Karpas-422 (cell line): ENCODE measurements at regions not wholly inside any gene's neighbourhood (a gene's known extent, or its start where the extent isn't known, plus 50 kb on each side); places are given as distances from the start of the nearest gene placed in this dataset.

Experiments used
- DNase-seq: peaks from one replicate; pipeline ENCODE4 v3.0.0-alpha.2; 2015
- H2AFZ ChIP-seq: fragments of 200-600 bp; sonication (generic); 2 replicates; pipeline ENCODE4 v1.6.1; 2014; ENCODE audit warnings: antibody characterized with exemption, low read length, mixed read lengths
- H3K27ac ChIP-seq: fragments of 200-600 bp; sonication (generic); 2 replicates; pipeline ENCODE4 v1.5.1; 2014; ENCODE audit warnings: mild to moderate bottlenecking, low read length, moderate library complexity
- H3K27me3 ChIP-seq: fragments of 200-600 bp; sonication (generic); 2 replicates; pipeline ENCODE4 v1.6.1; 2014; ENCODE audit warnings: low read length, mixed read lengths
- H3K36me3 ChIP-seq: fragments of 200-600 bp; sonication (generic); 2 replicates; pipeline ENCODE4 v1.6.1; 2014; ENCODE audit warnings: low read length, mixed read lengths; ENCODE audit not compliant: insufficient read depth
- H3K4me1 ChIP-seq: fragments of 200-600 bp; sonication (generic); 2 replicates; pipeline ENCODE4 v1.6.1; 2014; ENCODE audit warnings: mild to moderate bottlenecking, low read length, mixed read lengths
- H3K4me2 ChIP-seq: fragments of 200-600 bp; sonication (generic); 2 replicates; pipeline ENCODE4 v1.6.1; 2014; ENCODE audit warnings: low read length, low read depth, mild to moderate bottlenecking; ENCODE audit not compliant: poor library complexity, severe bottlenecking
- H3K4me3 ChIP-seq: fragments of 200-600 bp; sonication (generic); 2 replicates; pipeline ENCODE4 v1.5.1; 2014; ENCODE audit warnings: mild to moderate bottlenecking, antibody characterized with exemption, low read length, mixed read lengths
- H3K79me2 ChIP-seq: fragments of 200-600 bp; sonication (generic); 2 replicates; pipeline ENCODE4 v1.6.1; 2014; ENCODE audit warnings: mild to moderate bottlenecking, low read length, mixed read lengths
- H3K9ac ChIP-seq: fragments of 200-600 bp; sonication (generic); 2 replicates; pipeline ENCODE4 v1.6.0; 2014; ENCODE audit warnings: low read length
- H3K9me2 ChIP-seq: fragments of 200-600 bp; sonication (generic), shearing (Covaris generic); replicated peaks from 2 replicates; pipeline ENCODE4 v1.6.0; 2014; ENCODE audit warnings: mild to moderate bottlenecking, low read length, moderate library complexity; ENCODE audit not compliant: insufficient read depth
- H3K9me3 ChIP-seq: fragments of 300-700, 200-600 bp; sonication (generic); 2 replicates; pipeline ENCODE4 v1.6.1; 2014; ENCODE audit warnings: low read length, mixed read lengths
- H4K20me1 ChIP-seq: fragments of 200-600 bp; sonication (generic); 2 replicates; pipeline ENCODE4 v1.6.1; 2014; ENCODE audit warnings: mild to moderate bottlenecking, antibody characterized with exemption, low read length, low read depth; ENCODE audit not compliant: insufficient read depth

DNA sequence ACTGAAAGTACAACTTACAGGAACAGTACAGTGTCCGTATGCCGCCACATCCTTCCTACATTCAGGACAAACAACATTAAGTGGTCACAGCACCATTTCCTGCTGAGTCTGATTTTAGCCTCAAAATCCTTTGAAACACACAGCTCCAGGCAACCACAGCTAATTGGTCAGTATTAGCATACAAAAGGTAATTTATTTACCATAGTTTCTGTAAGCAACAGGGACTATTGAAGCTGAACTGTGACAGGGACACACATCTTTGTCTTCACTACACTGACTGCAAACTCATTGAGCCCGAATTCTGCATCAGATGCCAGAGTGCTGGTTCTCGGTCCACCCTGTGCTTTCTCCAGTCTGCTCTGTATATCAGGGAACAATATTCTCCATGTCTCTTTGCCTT is 151.8 kb downstream of the ST6GAL2 start:
- Histone ChIP-seq H3K4me3 (no peak overlapping the region), H3K79me2 (no peaks in the 10 kb centered on the region), H3K4me2 (no peak overlapping the region), H3K27ac (no peak overlapping the region), H3K9me2 (no peaks in the 10 kb centered on the region), H3K27me3 (no peaks in the 10 kb centered on the region; the same call in 1 of the 2 replicates), H4K20me1 (no peaks in the 10 kb centered on the region), H3K4me1 (no peaks in the 10 kb centered on the region), H3K9ac (no peak overlapping the region), H3K9me3 (no peaks in the 10 kb centered on the region), H3K36me3 (no peaks in the 10 kb centered on the region), H2AFZ (no peak overlapping the region)
- DNase-seq = no peak

DNA sequence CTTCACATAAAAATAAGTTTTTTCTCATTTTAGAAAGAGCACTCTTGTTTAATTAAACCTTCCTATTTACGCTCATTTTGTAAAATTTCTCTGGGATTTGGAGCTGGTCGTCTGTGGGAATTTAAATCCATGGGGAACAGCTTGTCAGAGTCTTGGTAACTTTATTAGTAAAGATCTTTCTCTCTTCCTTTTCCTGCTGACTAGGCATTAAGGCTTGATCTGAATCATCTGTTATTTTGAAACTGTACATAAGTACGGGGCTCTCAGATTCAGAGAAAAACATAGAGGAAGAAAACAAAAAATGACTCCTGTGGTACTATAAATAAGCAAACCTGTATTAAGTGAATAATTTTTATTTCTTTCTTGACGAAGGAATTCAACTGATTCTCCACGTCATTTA is 150.2 kb downstream of the ST6GAL2 start:
- no peak for DNase-seq
- Histone ChIP-seq H3K4me1 (no peaks in the 10 kb centered on the region), H3K9me2 (no peaks in the 10 kb centered on the region), H3K9me3 (no peaks in the 10 kb centered on the region), H4K20me1 (no peaks in the 10 kb centered on the region), H2AFZ (no peak overlapping the region), H3K27ac (no peak overlapping the region), H3K4me3 (no peak overlapping the region), H3K27me3 (no peaks in the 10 kb centered on the region; the same call in 1 of the 2 replicates), H3K4me2 (no peak overlapping the region), H3K79me2 (no peaks in the 10 kb centered on the region), H3K36me3 (no peaks in the 10 kb centered on the region), H3K9ac (no peak overlapping the region)

DNA sequence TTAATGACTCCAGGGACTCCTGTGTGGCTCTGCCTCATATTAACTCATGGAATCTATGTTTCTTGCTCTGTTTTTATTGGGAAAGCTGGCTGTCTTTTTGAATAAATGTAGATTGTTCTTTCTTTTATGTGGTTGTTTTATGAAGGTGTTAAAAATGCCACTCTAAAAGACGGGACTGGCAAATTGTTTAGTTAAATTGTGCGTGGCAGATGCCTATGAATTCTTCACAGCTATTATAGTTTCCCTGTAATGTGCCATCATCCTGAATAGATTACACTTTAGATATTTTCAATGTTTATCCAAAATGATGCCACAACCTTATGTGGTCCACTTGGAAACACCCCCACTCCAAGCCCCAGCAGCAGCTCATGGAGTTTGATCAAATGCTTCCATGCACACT is 149.7 kb downstream of the ST6GAL2 start:
- H3K4me2 ChIP-seq = no peak overlapping the region
- H3K79me2 ChIP-seq = no peaks in the 10 kb centered on the region
- H3K27ac ChIP-seq = no peak overlapping the region
- H3K9me3 ChIP-seq = no peaks in the 10 kb centered on the region
- no peak overlapping the region for H2AFZ ChIP-seq
- no peaks in the 10 kb centered on the region for H3K9me2 ChIP-seq
- no peak overlapping the region for H3K9ac ChIP-seq
- no peaks in the 10 kb centered on the region for H3K4me1 ChIP-seq
- no peaks in the 10 kb centered on the region for H4K20me1 ChIP-seq
- DNase-seq = no peak
- no peak overlapping the region for H3K4me3 ChIP-seq
- no peaks in the 10 kb centered on the region for H3K36me3 ChIP-seq
- H3K27me3 ChIP-seq = no peaks in the 10 kb centered on the region; the same call in 1 of the 2 replicates

DNA sequence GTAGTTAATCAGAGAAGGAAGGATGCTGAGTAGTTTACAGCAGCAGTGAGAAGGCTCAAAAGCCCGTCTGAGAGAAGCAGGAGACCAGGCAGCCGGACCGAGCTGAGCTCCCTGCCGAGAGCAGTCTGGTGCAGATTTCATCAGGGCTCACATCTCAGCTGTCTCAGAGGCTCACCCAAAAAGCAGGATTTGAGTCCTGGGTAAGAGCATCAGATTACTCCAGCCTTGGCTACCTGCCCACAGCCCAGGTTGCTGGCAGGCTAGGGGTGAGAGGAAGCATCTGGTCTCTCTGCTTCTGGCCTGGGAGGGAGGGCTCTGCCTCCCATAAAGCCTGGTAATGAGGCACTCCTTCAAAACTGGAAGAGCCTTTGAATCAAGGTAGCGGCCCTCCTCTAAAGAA is 140.5 kb downstream of the ST6GAL2 start:
- DNase-seq = no peak
- no peaks in the 10 kb centered on the region for H3K79me2 ChIP-seq
- H3K4me3 ChIP-seq = no peak overlapping the region
- H3K9me2 ChIP-seq = no peaks in the 10 kb centered on the region
- H3K4me1 ChIP-seq = peaks cover 4% of the 10 kb centered on the region
- no peak overlapping the region for H3K9ac ChIP-seq
- no peaks in the 10 kb centered on the region for H3K9me3 ChIP-seq
- H2AFZ ChIP-seq = no peak overlapping the region
- no peaks in the 10 kb centered on the region for H3K27me3 ChIP-seq
- no peak overlapping the region for H3K27ac ChIP-seq
- H3K4me2 ChIP-seq = no peak overlapping the region
- no peaks in the 10 kb centered on the region for H4K20me1 ChIP-seq
- no peaks in the 10 kb centered on the region for H3K36me3 ChIP-seq

DNA sequence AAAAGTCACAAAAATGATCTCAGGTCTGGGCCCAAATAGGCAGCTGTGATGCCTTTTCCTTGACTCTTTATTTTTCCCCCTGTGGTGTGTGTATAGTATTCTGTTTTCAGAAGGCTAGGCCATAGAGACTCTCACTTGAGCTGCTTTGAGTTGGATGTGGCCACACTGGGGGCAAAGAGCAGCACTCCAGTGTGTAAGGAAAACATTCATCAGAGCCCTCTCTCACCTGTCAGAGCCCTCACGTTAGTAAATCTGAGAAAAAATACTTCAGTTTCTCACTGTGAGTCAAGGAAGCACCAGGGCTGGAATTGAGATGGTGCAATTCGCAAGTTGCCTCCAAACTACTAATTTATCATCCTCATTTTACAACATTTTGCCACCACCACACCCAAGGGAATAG is 136.1 kb downstream of the ST6GAL2 start:
- Histone ChIP-seq H3K4me3 (no peak overlapping the region), H3K4me2 (no peak overlapping the region), H3K4me1 (peaks cover 4% of the 10 kb centered on the region), H3K27ac (no peak overlapping the region), H4K20me1 (no peaks in the 10 kb centered on the region), H3K27me3 (no peaks in the 10 kb centered on the region), H3K9me3 (no peaks in the 10 kb centered on the region), H3K79me2 (no peaks in the 10 kb centered on the region), H3K36me3 (no peaks in the 10 kb centered on the region), H3K9me2 (no peaks in the 10 kb centered on the region), H3K9ac (no peak overlapping the region), H2AFZ (no peak overlapping the region)
- DNase-seq = no peak
